AG09319 (cell line): ENCODE measurements at regions not wholly inside any gene's neighbourhood (a gene's known extent, or its start where the extent isn't known, plus 50 kb on each side); places are given as distances from the start of the nearest gene placed in this dataset.

ENCODE experiments used
- DNase-seq: peaks from one replicate; pipeline ENCODE4 v3.0.0-alpha.2; 2010; ENCODE audit warnings: low read depth; ENCODE audit errors: extremely low read depth
- TF ChIP-seq, protein P1 (sequence below): IDR thresholded peaks from 2 replicates; pipeline ENCODE4 v1.5.1; 2011; ENCODE audit warnings: low read depth, mild to moderate bottlenecking, inconsistent platforms, low read length, moderate library complexity

GRCh38 chr12:115259968-115260747 is 576.2 kb upstream of the TBX3 start:
- no peak for DNase-seq
- TF ChIP-seq, protein P1, sequence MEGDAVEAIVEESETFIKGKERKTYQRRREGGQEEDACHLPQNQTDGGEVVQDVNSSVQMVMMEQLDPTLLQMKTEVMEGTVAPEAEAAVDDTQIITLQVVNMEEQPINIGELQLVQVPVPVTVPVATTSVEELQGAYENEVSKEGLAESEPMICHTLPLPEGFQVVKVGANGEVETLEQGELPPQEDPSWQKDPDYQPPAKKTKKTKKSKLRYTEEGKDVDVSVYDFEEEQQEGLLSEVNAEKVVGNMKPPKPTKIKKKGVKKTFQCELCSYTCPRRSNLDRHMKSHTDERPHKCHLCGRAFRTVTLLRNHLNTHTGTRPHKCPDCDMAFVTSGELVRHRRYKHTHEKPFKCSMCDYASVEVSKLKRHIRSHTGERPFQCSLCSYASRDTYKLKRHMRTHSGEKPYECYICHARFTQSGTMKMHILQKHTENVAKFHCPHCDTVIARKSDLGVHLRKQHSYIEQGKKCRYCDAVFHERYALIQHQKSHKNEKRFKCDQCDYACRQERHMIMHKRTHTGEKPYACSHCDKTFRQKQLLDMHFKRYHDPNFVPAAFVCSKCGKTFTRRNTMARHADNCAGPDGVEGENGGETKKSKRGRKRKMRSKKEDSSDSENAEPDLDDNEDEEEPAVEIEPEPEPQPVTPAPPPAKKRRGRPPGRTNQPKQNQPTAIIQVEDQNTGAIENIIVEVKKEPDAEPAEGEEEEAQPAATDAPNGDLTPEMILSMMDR, result no peak

DNA sequence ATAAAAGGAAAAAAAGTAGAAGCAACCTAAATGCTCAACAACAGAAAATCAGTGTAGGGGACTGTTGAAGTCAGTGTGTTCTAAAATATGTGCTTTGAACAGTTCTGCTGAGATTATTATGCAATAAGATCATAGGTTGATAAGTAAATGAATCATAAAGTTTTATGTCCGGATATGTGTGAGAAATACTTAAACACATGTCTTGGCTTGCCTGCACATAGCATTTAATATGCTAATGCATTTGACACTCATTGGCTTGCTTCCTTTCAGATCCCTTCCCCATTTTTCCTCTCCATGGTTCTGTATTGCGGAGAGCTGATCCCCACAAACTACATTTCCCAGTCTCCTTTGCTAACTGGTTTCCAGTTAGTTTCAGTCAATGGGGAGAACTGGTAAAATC is 573.8 kb upstream of the TBX3 start:
- DNase-seq, result no peak
- TF ChIP-seq, protein P1, result no peak

GRCh38 chr12:115255962-115256361 is 572.0 kb upstream of the TBX3 start:
- no peak for DNase-seq

GRCh38 chr12:115255257-115255656 is 571.3 kb upstream of the TBX3 start:
- TF ChIP-seq, protein P1, result no peak
- no peak for DNase-seq

More at GRCh38 chr12:115255962-115256361, 572.0 kb upstream of the TBX3 start:
- TF ChIP-seq, protein P1, result no peak

DNA sequence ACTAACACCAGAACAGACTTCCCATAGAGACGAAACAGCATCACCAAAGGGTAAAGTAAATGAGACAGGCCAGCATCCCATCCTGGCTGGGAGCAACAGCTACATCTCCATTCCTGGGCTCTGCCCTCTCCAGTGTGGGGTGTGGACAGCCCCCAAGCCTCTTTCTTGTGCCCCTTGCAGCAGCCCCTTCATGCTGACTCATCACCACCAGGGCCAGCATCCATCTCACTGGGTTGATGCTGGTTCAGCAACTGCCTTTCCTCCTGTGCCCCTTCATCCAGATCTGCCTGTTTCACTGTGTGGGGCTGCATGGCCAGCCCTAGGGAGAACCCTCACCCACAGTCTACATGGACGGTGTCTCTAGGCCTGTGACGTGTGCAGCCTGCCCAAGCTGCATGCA is 569.1 kb upstream of the TBX3 start:
- DNase-seq, result no peak
- TF ChIP-seq, protein P1, result no peak

- TF ChIP-seq, protein P1, result no peak
- no peak for DNase-seq
Observed at GRCh38 chr12:115251727-115252126, 567.8 kb upstream of the TBX3 start.

DNA sequence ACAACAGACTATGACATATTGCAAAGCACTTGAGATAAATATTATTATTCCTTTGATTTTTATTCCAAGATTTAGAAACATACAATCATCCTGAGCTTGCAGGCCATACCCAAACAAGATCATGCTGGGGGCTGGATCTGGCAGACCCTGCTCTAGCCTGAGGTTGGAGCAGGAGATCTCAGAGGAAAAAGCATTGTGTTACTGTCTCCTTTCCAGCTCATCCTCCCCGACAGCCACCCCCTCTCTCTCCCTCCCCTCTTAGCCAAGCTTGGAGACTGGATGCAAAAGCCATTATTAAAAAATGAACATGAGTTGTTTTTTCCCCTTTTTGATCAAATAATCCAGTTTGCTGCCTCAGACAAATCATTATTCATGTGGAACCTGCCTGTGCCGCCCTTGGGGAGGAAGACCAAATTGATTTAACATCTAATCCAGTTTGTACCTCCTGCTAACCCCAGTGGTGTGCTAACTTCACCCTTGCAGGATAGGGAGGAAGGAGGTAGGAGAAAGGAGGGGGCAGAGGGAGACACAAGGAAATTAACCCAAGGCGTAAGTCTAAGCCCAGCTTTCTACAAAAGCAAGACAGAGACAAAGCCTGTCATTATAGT is 565.8 kb upstream of the TBX3 start:
- no peak for DNase-seq
- TF ChIP-seq, protein P1, result no peak
